Left renal cortex interstitium (tissue), 4 donors: ENCODE measurements at regions not wholly inside any gene's neighbourhood (a gene's known extent, or its start where the extent isn't known, plus 50 kb on each side); places are given as distances from the start of the nearest gene placed in this dataset.

Experiments
- DNase-seq, 4 donors: peaks; one replicate each; pipeline ENCODE4 v3.0.0-alpha.2; 2013; ENCODE audit warnings: low read depth in 4 of 4, low spot score in 2 of 4, missing footprints in 1 of 4

DNA sequence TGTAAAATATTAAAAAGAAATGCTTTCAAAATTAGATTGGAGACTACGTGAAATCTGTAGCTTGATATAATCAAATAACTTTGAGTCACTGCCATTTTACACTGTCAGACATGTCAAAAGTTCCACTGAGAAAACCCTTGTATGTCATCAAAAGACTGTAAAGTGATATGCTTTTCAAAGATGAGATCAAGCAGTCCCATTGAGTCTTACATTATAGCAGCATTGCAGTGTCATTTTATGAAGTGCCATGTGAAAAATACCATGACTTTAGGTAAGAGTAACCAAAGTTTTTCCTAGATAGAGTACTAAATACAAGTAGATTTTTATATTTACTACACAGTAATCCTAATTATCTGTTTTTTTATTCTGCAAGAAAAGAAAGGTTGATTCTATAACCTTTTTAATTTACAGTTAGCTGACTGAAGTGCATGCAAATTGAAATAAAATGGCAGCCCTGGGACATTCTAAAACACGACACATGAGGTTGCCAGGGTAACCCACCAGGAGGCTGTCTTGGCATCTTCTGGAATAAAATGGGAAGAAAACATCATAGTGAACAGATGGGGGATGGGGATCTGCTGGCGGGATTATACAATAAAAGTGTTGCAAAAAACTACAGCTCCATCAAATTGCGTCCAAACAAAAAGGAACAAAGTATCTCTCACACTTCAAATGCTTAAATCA, 91.3 kb upstream of the TMEM106B start:
- DNase-seq = no peak

DNA sequence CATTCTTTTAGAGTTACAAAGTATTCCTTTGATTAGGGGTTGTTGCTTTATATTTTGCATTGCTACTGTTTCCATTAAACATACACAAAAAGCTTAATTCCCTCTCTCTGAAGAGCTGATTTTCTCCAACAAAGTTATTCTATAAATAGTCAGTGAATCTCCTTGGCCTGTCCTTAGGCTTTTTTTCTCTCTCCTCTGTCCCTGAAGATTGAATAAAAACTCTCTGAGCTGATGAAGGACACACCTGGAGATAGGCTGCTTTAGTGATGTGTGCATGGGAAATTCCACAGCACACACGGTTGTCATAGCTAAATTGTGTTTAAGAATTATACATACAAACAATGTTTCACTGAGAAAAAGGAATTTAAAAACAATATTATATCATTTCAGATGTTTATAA, 90.5 kb upstream of the TMEM106B start:
- DNase-seq = no peak

DNA sequence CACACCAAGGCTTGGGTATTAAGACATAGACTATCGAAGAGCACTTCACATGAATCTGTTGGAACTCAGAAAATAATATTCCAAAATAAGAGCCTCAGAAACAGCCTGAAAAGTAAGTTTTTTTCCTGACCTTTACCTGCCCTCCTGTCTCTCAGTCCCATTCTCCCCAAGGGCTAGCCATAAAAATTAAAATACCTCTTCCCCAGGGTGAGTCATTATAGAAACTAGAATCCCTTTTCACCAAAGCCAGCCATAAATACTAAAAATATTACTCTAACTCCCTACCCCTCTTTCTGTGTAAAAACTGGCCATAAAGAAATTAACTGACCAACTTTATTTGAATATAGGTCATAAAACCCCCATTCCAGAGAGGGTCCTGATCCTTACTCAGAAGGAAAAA, 87.9 kb upstream of the TMEM106B start:
- DNase-seq = no peak

- no peak for DNase-seq
Observed at GRCh38 chr7:12124028-12124427, 87.1 kb upstream of the TMEM106B start.

DNA sequence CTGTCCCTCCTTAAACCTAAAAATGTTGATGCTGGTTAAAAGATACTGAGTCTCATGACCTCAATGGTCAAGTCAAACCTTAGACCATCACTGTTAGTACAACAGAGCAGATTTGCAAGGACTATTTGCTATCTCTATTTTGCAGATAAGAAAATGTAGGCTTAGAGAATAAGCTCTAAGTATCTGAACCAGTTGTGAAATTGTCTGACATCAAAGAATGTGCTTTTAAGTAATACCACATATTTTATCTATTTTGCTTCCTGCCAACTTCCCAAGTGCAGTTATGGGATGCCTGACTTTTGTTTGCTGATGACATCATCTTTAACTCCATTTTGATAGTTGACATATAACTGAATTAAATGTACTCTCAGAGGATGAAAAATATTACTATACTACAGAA, 83.6 kb upstream of the TMEM106B start:
- no peak for DNase-seq

GRCh38 chr7:12130609-12131008, 80.5 kb upstream of the TMEM106B start:
- DNase-seq = no peak

GRCh38 chr7:12131122-12131521, 80.0 kb upstream of the TMEM106B start:
- DNase-seq = no peak

GRCh38 chr7:12133865-12134264, 77.2 kb upstream of the TMEM106B start:
- no peak for DNase-seq

GRCh38 chr7:12136523-12136922, 74.6 kb upstream of the TMEM106B start:
- DNase-seq = no peak

DNA sequence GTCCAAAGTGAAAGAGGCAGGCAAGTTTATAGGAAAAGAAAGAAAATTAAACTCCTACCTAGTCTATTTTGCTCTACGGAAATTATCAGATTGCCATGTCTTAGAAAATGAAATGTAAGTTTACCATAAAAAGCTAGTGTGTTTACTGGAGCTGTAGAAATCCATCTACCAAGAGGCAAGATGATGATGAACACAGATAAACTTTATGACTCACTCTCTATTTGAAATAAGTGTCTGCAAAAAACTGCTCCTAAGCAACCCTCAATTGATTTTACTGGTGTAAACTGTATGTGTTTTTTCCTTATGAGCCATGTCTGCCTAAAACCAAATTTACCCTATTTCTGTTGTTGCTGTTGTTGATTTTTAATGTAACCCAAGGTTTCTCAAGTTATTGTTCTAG, 73.8 kb upstream of the TMEM106B start:
- no peak for DNase-seq

DNA sequence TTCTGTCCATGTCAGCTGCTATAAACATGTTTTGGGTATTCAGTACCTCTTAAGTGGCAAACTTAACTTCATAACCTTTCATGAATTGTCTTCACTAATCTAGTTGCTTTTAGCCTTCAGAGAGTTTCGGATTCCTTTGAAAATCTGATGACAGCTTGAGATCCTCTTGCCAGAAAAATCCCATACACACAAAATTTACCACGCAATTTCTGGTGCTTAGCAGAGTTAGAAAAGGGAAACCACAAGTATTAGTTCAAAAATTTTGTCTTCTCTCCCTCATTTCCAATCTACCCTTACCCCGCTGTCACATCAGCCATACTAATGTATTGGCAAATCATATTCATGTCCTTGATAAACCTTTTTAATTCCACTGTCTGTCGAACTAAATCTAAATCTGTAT, 72.7 kb upstream of the TMEM106B start:
- no peak for DNase-seq

GRCh38 chr7:12139416-12139815, 71.7 kb upstream of the TMEM106B start:
- DNase-seq = no peak

DNA sequence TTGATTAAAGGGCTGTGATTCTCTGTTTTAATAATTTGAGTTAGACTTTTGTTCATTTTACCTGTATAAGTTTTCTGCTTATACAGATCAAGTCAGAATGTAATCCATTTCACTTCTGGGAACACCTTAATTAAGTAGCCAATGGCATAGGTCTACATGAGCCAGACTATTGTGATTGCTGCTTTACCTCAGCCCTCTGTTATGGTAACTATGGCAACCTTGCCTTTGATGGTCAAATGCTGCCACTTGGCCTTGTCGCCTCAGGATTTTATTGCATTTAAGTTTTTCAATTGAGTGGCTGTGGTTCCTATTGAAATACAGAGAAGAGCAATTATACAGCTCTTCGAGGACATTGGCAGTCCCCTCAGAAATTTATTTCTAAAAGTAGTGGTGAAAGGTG, 64.3 kb upstream of the TMEM106B start:
- no peak for DNase-seq

- DNase-seq = no peak
Observed at GRCh38 chr7:12152196-12152918, 58.7 kb upstream of the TMEM106B start.

- no peak for DNase-seq
Observed at GRCh38 chr7:12154119-12154518, 57.0 kb upstream of the TMEM106B start.

DNA sequence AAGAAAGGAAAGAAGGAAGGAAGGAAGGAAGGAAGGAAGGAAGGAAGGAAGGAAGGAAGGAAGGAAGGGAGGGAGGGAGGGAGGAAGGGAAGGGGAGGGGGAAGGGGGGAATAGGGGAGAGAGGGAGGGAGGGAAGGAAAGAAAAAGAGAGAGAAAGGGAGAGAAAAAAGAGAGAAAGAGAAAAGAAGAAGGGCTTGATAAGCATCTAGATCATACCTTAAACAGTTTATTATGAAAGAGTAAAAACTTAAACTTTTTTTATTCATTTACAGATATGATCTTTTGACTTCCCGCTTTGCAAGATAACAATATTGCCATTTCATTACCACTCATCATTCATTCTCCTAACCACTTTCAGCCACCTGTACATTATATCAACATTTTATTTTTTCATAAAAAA, 53.6 kb upstream of the TMEM106B start:
- DNase-seq = no peak

GRCh38 chr7:12158334-12159060, 52.6 kb upstream of the TMEM106B start:
- no peak for DNase-seq

- DNase-seq = no peak
Observed at GRCh38 chr7:12161146-12161545, 49.9 kb upstream of the TMEM106B start.
